HG03175 (cell line): ENCODE measurements at regions not wholly inside any gene's neighbourhood (a gene's known extent, or its start where the extent isn't known, plus 50 kb on each side); places are given as distances from the start of the nearest gene placed in this dataset.

ENCODE experiments used
- ATAC-seq: cut with Tn5 transposase; IDR thresholded peaks from one replicate; pipeline ENCODE4 v1.9.1; 2021; ENCODE audit warnings: mild to moderate bottlenecking, moderate library complexity; ENCODE audit not compliant: unreplicated experiment

GRCh38 chr15:77823736-77824135 lies 191.0 kb upstream of the LINGO1 start:
- no peak for ATAC-seq

- ATAC-seq = no peak
These were observed 190.0 kb upstream of the LINGO1 start for GRCh38 chr15:77822631-77823230.

DNA sequence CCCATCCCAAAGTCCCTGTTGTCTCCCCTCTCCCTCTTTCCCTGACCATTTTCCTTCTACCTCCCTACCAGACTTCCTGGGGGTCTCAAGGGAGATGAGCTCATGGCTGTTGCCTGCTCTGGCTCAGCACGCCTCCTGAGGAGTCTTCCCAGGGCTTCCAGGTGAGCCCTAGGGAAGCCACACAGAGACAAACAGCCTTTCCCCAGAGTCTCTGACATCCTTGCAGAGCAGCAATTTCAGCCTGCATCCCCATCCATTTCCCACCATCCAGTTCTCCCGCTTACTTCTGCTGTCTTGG lies 189.2 kb upstream of the LINGO1 start:
- ATAC-seq = no peak

GRCh38 chr15:77821188-77821958 lies 188.7 kb upstream of the LINGO1 start:
- ATAC-seq = no peak

DNA sequence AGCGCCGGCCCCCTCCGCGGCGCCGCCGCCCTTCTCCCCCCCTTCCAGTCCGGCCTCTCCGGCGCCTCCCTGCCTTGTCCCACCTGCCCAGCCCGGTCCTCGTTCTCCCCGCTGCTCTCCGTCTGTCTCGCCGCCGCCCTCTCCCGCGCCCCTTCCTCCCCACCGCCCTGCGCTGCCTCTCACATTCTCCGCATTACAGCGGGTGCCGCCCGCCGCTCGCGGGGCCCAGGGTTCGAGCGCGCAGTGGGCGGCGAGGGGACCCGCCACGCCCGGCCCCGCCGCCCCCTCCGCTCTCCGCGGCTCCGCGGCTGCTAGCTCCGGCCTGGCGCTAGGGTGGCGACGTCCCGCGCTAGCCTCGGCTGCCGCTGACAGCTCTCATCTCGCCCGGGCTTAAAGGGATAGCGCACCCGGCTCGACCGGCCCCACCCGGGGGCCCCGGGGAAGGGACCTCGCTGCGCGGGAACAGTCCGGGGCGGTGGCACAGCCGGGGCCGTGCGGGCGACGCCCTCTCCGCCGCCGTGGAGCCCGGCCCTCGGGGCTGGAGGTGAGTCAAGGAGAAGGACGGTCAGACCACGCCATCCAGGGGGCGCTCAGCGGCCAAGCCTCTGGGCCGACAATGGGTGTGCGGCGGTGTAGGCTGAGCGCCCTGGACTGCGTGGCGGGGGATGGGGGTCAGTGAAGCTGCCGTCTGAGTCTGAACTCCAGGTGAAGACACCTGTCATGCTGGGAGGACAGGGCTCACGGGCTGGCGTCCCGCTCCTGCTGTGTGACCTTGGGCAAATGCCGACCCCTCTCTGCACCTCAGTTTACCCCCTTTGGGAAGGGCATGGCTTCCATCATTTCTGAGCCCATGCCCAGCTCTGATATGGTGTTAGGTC lies 187.4 kb upstream of the LINGO1 start:
- ATAC-seq = no peak

DNA sequence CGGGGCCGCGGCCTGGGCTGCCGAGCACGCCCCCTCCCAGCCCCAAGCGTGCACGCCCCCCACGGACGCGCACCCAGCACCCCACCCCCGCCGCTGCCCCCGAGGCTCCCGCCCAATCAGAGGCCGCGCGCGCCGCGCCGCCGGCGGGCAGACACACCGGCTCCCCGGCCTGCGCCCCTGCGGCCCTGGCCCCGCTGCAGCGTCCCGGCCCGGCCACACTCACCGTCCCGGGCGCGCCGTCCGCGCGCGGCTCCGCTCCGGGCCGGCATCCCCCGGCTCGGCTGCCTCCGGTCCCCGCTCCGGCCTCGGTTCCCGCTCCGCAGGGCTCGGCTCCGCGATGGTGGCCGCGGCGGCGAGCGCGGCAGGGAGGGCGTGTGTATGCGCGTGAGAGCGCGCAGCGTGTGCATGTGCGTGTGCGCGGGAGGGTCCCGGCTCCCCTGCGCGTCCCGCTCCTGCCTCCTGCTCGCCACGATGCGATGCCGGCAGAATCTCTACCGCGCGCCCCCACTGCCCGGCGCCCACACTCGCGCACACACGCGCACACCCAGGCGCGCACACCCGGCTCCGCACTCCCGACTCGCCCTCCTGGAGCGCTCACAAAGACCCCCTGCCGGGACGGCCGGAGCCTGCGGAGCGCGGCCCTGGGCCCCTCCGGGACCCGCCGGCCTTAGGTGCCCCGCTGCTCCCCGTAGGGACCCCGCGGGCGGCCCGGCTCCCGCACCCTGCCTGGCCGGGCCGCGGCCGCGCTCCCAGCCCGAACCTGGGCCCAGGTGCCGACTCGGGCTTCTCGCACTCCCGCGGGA lies 186.5 kb upstream of the LINGO1 start:
- no peak for ATAC-seq

- no peak for ATAC-seq
These were observed 185.9 kb upstream of the LINGO1 start for GRCh38 chr15:77818484-77819047.

DNA sequence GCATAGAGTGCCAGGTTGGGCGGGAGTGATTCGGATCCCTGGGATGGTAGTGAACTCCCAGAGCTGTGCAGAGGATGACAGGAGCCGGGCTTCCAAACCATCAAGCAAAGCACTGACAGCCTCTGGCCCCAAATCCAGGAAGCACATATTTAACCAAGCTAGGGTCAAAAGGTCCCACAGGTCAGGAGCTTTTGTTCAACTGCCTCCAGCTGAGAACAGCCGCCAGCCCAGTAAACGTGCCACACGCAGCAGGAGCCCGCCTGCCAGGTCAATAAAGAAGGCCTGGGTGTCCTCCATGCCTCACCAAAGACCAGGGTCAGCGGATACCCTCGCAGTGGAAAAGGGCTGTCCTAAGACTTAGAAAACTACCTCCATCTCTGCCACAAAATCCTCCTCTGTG lies 184.7 kb upstream of the LINGO1 start:
- no peak for ATAC-seq

DNA sequence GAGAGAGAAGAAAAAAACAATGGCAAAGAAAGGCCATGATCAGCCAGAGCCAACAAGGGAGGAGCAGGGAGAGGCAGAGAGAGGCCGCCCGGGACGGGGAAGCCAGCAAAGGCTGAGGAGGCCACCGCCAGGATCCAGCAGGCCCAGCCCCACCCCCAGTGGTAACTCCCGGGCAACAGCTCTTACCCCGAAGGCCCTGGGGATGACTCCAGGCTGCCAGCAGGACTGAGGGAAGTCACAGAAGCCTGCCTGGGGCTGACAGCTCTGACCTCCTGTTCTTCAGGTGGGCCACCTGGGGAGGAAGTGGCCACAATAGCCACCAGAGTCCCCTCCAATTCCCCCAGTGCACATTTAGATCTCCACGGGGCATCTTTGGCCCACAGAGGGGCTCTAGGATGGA lies 184.3 kb upstream of the LINGO1 start:
- no peak for ATAC-seq

GRCh38 chr15:77815015-77815414 lies 182.3 kb upstream of the LINGO1 start:
- no peak for ATAC-seq

- no peak for ATAC-seq
These were observed 180.0 kb upstream of the LINGO1 start for GRCh38 chr15:77812664-77813063.

GRCh38 chr15:77811270-77811669 lies 178.6 kb upstream of the LINGO1 start:
- ATAC-seq = no peak

DNA sequence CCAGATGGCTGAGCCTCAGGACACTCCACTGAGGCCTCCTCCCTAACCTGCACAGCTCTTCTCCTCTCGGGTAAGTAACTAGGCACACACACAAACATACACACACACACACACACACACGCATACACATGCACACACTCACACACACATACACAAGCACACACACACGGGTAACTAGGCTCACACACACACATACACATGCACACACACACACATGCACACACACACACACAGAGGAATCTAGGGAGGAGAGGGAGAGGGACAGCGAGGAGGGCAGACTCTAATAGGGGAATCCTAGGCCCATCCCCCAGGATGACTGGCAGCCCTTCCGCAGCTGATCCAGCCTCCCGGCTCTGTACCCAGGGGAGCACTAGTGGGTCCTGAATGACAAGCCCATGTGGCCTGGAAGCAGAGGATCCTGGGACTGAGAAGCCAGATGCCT lies 177.4 kb upstream of the LINGO1 start:
- no peak for ATAC-seq

DNA sequence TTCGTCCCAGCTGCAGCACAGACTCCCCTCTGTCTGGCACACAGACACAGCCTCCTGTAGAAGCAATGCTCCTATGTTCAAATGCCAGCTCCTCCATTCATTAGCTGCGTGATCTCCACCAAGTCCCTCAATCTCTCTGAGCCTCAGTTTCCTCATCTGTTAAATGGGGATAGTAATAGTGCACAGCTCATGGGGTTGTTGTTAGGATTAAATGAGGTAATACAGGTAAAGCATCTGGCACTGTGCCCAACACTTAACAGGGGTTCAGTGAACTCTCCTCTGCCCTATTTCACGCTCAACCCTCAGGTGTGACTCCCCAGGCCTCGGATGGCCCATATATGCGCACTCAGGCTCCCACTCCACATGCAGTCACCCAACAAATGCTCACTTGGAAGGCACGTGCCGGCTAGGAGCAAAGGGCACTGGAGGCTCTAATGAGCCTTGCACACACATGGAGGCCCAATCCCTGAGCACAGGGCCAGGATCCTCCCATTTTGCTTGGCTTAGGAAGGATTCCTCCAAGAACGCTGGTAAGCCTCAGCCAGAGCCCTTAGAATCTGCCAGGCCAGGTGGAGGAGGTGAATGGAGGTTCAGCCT lies 176.0 kb upstream of the LINGO1 start:
- ATAC-seq = no peak

DNA sequence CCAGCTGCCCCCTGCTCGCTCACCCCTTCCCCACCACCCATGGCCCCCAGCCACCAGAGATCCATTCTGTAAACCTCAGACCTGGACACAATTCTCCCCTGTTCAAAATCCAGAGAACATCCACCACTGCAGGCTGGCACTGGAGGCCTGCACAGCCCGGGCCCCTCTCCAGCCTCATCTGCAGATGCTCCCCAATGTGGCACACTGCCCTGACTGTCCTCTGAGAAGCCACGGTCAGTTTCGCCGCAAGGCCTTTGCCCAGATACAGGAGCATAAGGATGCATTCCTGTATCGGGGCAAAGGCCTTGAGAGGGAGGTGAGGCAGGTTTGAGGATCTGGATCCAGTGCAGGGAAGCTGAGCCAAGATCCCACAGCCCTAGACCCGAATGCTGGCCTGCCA lies 175.4 kb upstream of the LINGO1 start:
- no peak for ATAC-seq

GRCh38 chr15:77807611-77808010 lies 174.9 kb upstream of the LINGO1 start:
- ATAC-seq = no peak

GRCh38 chr15:77807115-77807514 lies 174.4 kb upstream of the LINGO1 start:
- no peak for ATAC-seq

GRCh38 chr15:77804210-77804609 lies 171.5 kb upstream of the LINGO1 start:
- no peak for ATAC-seq

DNA sequence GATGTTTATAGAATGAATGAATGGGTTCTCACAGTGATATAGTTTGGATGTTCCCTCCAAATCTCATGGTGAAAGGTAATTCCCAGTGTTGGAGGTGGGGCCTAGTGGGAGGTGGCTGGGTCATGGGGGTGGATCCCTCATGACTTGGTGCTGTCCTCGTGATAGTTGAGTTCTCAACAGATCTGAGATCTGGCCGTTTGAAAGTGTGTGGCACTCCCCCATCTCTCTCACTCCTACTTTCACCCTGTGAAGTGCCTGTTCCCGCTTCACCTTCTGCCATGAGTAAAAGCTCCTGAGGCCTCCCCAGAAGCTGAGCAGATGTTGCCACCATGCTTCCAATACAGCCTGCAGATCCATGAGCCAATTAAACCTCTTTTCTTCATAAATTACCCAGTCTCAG lies 170.8 kb upstream of the LINGO1 start:
- ATAC-seq = no peak

GRCh38 chr15:77800305-77800704 lies 167.6 kb upstream of the LINGO1 start:
- no peak for ATAC-seq
